GM18519 (cell line): ENCODE measurements at regions not wholly inside any gene's neighbourhood (a gene's known extent, or its start where the extent isn't known, plus 50 kb on each side); places are given as distances from the start of the nearest gene placed in this dataset.
"Not testable (repeated sequence)": the region's sequence is repeated elsewhere in the genome, so short reads cannot be mapped to it uniquely, and the experiment has no call there.

Experiments used
- ATAC-seq: cut with Tn5 transposase; IDR thresholded peaks from one replicate; pipeline ENCODE4 v1.9.1; 2021; ENCODE audit warnings: mild to moderate bottlenecking, moderate library complexity; ENCODE audit not compliant: unreplicated experiment, low FRiP score

- peak; percentile 98 for ATAC-seq
Measured at GRCh38 chr10:8331896-8332729, 277.6 kb downstream of the GATA3 start.

- ATAC-seq: no peak
Measured at GRCh38 chr10:8332730-8333111, 278.2 kb downstream of the GATA3 start.

- ATAC-seq: no peak
Measured at GRCh38 chr10:8334631-8335030, 280.1 kb downstream of the GATA3 start.

GRCh38 chr10:8336629-8337331, 282.3 kb downstream of the GATA3 start:
- ATAC-seq: no peak

GRCh38 chr10:8337332-8337651, 282.8 kb downstream of the GATA3 start:
- no peak for ATAC-seq

- ATAC-seq: no peak
Measured at GRCh38 chr10:8338177-8338766, 283.8 kb downstream of the GATA3 start.

GRCh38 chr10:8344756-8345155, 290.3 kb downstream of the GATA3 start:
- no peak for ATAC-seq

GRCh38 chr10:8346861-8347260, 292.4 kb downstream of the GATA3 start:
- ATAC-seq: no peak

GRCh38 chr10:8347614-8348013, 293.1 kb downstream of the GATA3 start:
- ATAC-seq: not testable (repeated sequence)

GRCh38 chr10:8349610-8350249, 295.2 kb downstream of the GATA3 start:
- ATAC-seq: no peak

- no peak for ATAC-seq
Measured at GRCh38 chr10:8350250-8350967, 295.9 kb downstream of the GATA3 start.

- ATAC-seq: no peak
Measured at GRCh38 chr10:8352171-8353075, 297.9 kb downstream of the GATA3 start.

GRCh38 chr10:8356283-8356682, 301.8 kb downstream of the GATA3 start:
- no peak for ATAC-seq

- ATAC-seq: no peak
Measured at GRCh38 chr10:8359467-8359866, 305.0 kb downstream of the GATA3 start.

GRCh38 chr10:8360365-8360764, 305.9 kb downstream of the GATA3 start:
- no peak for ATAC-seq

GRCh38 chr10:8360814-8361509, 306.5 kb downstream of the GATA3 start:
- ATAC-seq: no peak

- ATAC-seq: no peak
Measured at GRCh38 chr10:8361510-8361844, 307.0 kb downstream of the GATA3 start.

GRCh38 chr10:8365935-8366911, 311.7 kb downstream of the GATA3 start:
- no peak for ATAC-seq
